ENCODE measurements at regions not wholly inside any gene's neighbourhood (a gene's known extent, or its start where the extent isn't known, plus 50 kb on each side); places are given as distances from the start of the nearest gene placed in this dataset.

DNA sequence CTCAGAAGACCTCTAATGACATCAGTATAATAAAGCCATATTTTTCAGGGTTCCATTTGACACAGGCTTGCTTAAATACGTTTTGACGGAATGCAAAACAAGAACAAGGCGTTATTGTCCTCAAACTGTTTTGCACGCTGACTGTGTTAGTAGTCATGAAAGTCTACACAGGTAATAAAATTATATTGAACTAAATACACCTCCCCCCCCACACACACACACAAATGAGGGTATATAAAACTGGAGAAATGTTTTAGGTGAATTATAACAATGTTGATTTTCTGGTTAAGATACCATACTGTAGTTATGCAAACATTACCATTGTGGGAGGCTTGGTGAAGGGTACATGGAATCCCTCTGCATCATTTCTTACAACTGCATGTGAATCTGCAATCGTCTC, 257.1 kb upstream of the ARRDC4 start:
- TF ChIP-seq, protein P1, sequence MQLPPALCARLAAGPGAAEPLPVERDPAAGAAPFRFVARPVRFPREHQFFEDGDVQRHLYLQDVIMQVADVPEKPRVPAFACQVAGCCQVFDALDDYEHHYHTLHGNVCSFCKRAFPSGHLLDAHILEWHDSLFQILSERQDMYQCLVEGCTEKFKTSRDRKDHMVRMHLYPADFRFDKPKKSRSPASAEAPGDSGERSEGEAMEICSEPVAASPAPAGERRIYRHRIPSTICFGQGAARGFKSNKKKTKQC (CRISPR knock-in tag; IDR thresholded peaks at IDR 0.05), result no peak
- no peak for TF ChIP-seq CTCF (IDR thresholded peaks at IDR 0.05 in 2 of 3, conservative IDR thresholded peaks at IDR 0.05 in 1 of 3; ENCODE audit: insufficient read depth in 2 of 3, low read depth in 1 of 3, low read length in 3 of 3)
- TF ChIP-seq ETS1 (conservative IDR thresholded peaks at IDR 0.05; ENCODE audit: control insufficient read depth, low read depth, low read length), result no peak
- TF ChIP-seq GTF3C2 (IDR thresholded peaks at IDR 0.05; ENCODE audit: borderline replicate concordance, extremely low read depth, insufficient read length), result no peak

All from K562 (cell line).